GM18511 (cell line): ENCODE measurements at regions not wholly inside any gene's neighbourhood (a gene's known extent, or its start where the extent isn't known, plus 50 kb on each side); places are given as distances from the start of the nearest gene placed in this dataset.
"Not testable (repeated sequence)": the region's sequence is repeated elsewhere in the genome, so short reads cannot be mapped to it uniquely, and the experiment has no call there.

Source experiments
- ATAC-seq: cut with Tn5 transposase; IDR thresholded peaks from one replicate; pipeline ENCODE4 v1.9.1; 2021; ENCODE audit warnings: mild to moderate bottlenecking, moderate library complexity; ENCODE audit not compliant: unreplicated experiment

GRCh38 chr5:75002271-75002670, 50.1 kb downstream of the GCNT4 start:
- ATAC-seq, result no peak

- ATAC-seq, result no peak
Measured at GRCh38 chr5:74995926-74996325, 56.4 kb downstream of the GCNT4 start.

- no peak for ATAC-seq
Measured at GRCh38 chr5:74994826-74995225, 57.5 kb downstream of the GCNT4 start.

GRCh38 chr5:74993743-74994142, 58.6 kb downstream of the GCNT4 start:
- ATAC-seq, result no peak

- ATAC-seq, result no peak
Measured at GRCh38 chr5:74992791-74993190, 59.6 kb downstream of the GCNT4 start.

- no peak for ATAC-seq
Measured at GRCh38 chr5:74991522-74991921, 60.8 kb downstream of the GCNT4 start.

- no peak for ATAC-seq
Measured at GRCh38 chr5:74990194-74990593, 62.2 kb downstream of the GCNT4 start.

GRCh38 chr5:74988273-74988983, 63.9 kb downstream of the GCNT4 start:
- ATAC-seq, result no peak

- no peak for ATAC-seq
Measured at GRCh38 chr5:74978345-74978744, 74.0 kb downstream of the GCNT4 start.

GRCh38 chr5:74977471-74977870, 74.9 kb downstream of the GCNT4 start:
- ATAC-seq, result no peak

- ATAC-seq, result no peak
Measured at GRCh38 chr5:74976651-74977050, 75.7 kb downstream of the GCNT4 start.

- no peak for ATAC-seq
Measured at GRCh38 chr5:74975582-74975981, 76.8 kb downstream of the GCNT4 start.

GRCh38 chr5:74974451-74975091, 77.8 kb downstream of the GCNT4 start:
- ATAC-seq, result no peak

- no peak for ATAC-seq
Measured at GRCh38 chr5:74973694-74974093, 78.7 kb downstream of the GCNT4 start.

GRCh38 chr5:74971947-74972460, 80.4 kb downstream of the GCNT4 start:
- no peak for ATAC-seq

GRCh38 chr5:74970891-74971290, 81.5 kb downstream of the GCNT4 start:
- ATAC-seq, result not testable (repeated sequence)

- no peak for ATAC-seq
Measured at GRCh38 chr5:74969726-74970125, 82.6 kb downstream of the GCNT4 start.

- no peak for ATAC-seq
Measured at GRCh38 chr5:74966141-74967026, 86.0 kb downstream of the GCNT4 start.

- ATAC-seq, result no peak
Measured at GRCh38 chr5:74963407-74963806, 89.0 kb downstream of the GCNT4 start.

- no peak for ATAC-seq
Measured at GRCh38 chr5:74957906-74958305, 91.7 kb upstream of the FAM169A start.

- no peak for ATAC-seq
Measured at GRCh38 chr5:74957029-74957784, 91.0 kb upstream of the FAM169A start.
